K562 (cell line): ENCODE measurements at regions not wholly inside any gene's neighbourhood (a gene's known extent, or its start where the extent isn't known, plus 50 kb on each side); places are given as distances from the start of the nearest gene placed in this dataset.

Experiments used
- BCLAF1 ChIP-seq, 2 experiments: fragments of 450-650 bp in 1 of 2; IDR thresholded peaks; 2 replicates each; pipeline ENCODE4 v1.6.1; 2011 to 2017; ENCODE audit warnings: low read depth in 2 of 2, antibody characterized with exemption in 1 of 2, borderline replicate concordance in 1 of 2, low read length in 1 of 2, mild to moderate bottlenecking in 1 of 2, mixed read lengths in 1 of 2; ENCODE audit not compliant: control insufficient read depth in 1 of 2
- CEBPG ChIP-seq, 3 experiments: fragments of 200-800 bp in 1 of 3; sonication (Bioruptor generic) in 1 of 3; sonication (generic) in 1 of 3; formaldehyde crosslinking in 1 of 3; IDR thresholded peaks in 2 of 3; conservative IDR thresholded peaks in 1 of 3; 2 replicates each; pipeline versions ENCODE4 v1.6.1 to v1.8.0; 2016 to 2022; ENCODE audit warnings: missing compliant biosample characterization in 2 of 3, missing genetic modification characterization in 2 of 3, mild to moderate bottlenecking in 1 of 3, missing genetic modification reagents in 1 of 3
- CXXC5 ChIP-seq: fragments of 250-450 bp; sonication (Bioruptor Pico); IDR thresholded peaks from 2 replicates; pipeline ENCODE4 v1.8.0; 2022; ENCODE audit warnings: inconsistent platforms, mild to moderate bottlenecking, moderate library complexity
- ELF1 ChIP-seq: fragments of 200-800 bp; sonication (Bioruptor generic); IDR thresholded peaks from 2 replicates; pipeline ENCODE4 v1.6.1; 2016; ENCODE audit warnings: missing genetic modification characterization, missing compliant biosample characterization
- ETV1 ChIP-seq: fragments of 450-650 bp; conservative IDR thresholded peaks from 2 replicates; pipeline ENCODE4 v1.6.1; 2016; ENCODE audit warnings: missing genetic modification characterization, control low read depth, low read depth, missing compliant biosample characterization
- GTF2F1 ChIP-seq: IDR thresholded peaks from 2 replicates; pipeline ENCODE4 v1.6.1; 2011; ENCODE audit warnings: low read depth, low read length, improper control_type of control experiment
- NR2C2 ChIP-seq, 2 experiments: fragments of 200-800 bp in 1 of 2; sonication (Bioruptor generic) in 1 of 2; sonication (generic) in 1 of 2; formaldehyde crosslinking in 1 of 2; IDR thresholded peaks; 2 replicates each; pipeline versions ENCODE4 v1.6.1 to v1.8.0; 2016 to 2022; ENCODE audit warnings: mild to moderate bottlenecking in 1 of 2, missing compliant biosample characterization in 1 of 2, missing genetic modification characterization in 1 of 2, missing genetic modification reagents in 1 of 2
- RBM15 ChIP-seq: fragments of 200-400 bp; formaldehyde crosslinking; IDR thresholded peaks from 2 replicates; pipeline ENCODE4 v1.6.1; 2018; ENCODE audit warnings: mild to moderate bottlenecking, low read length, moderate library complexity; ENCODE audit not compliant: insufficient read depth
- SIN3B ChIP-seq: fragments of 450-650 bp; IDR thresholded peaks from 2 replicates; pipeline ENCODE4 v1.6.1; 2017; ENCODE audit warnings: low read depth, mild to moderate bottlenecking, moderate library complexity
- TBL1XR1 ChIP-seq, 2 experiments: IDR thresholded peaks; 2 replicates each; pipeline ENCODE4 v1.6.1; 2012; ENCODE audit warnings: improper control_type of control experiment in 2 of 2, low read length in 2 of 2, mild to moderate bottlenecking in 1 of 2
- TFAP4 ChIP-seq: sonication (generic); formaldehyde crosslinking; IDR thresholded peaks from 2 replicates; pipeline ENCODE4 v1.8.0; 2022; ENCODE audit warnings: missing genetic modification reagents, mild to moderate bottlenecking, moderate library complexity, borderline replicate concordance
- TSC22D4 ChIP-seq: fragments of 450-650 bp; IDR thresholded peaks from 2 replicates; pipeline ENCODE4 v1.6.1; 2016; ENCODE audit warnings: missing genetic modification characterization, missing biosample characterization, control low read depth
- U2AF1 ChIP-seq: fragments of 200-400 bp; formaldehyde crosslinking; optimal IDR thresholded peaks from 2 replicates; pipeline ENCODE3; 2017; ENCODE audit warnings: mild to moderate bottlenecking, low read depth, low read length, moderate library complexity
- ZNF263 ChIP-seq: sonication (generic); formaldehyde crosslinking; IDR thresholded peaks from 2 replicates; pipeline ENCODE4 v1.8.0; 2022; ENCODE audit warnings: mild to moderate bottlenecking, missing genetic modification reagents, borderline replicate concordance
- ZNF764 ChIP-seq: fragments of 250-450 bp; sonication (Bioruptor Pico); IDR thresholded peaks from 2 replicates; pipeline ENCODE4 v1.4.0; 2020; ENCODE audit warnings: low read depth, mild to moderate bottlenecking, moderate library complexity
- ZNF79 ChIP-seq: fragments of 250-450 bp; sonication (Bioruptor Pico); IDR thresholded peaks from 2 replicates; pipeline ENCODE4 v1.4.0; 2020; ENCODE audit warnings: low read depth, mild to moderate bottlenecking, moderate library complexity

- peak; percentile 44; the same call in 1 of the 2 replicates for TF ChIP-seq CEBPG (CRISPR knock-in tag; IDR thresholded peaks at IDR 0.05)
- no peak for TF ChIP-seq CEBPG (tag; conservative IDR thresholded peaks at IDR 0.05 in 1 of 2, IDR thresholded peaks at IDR 0.05 in 1 of 2)
- no peak for TF ChIP-seq TBL1XR1 (IDR thresholded peaks at IDR 0.05; ENCODE audit: low read length in 2 of 2)
- peak; percentile 41; the same call in 1 of the 2 replicates for TF ChIP-seq NR2C2 (CRISPR knock-in tag; IDR thresholded peaks at IDR 0.05)
- no peak for TF ChIP-seq NR2C2 (tag; IDR thresholded peaks at IDR 0.05)
- no peak for TF ChIP-seq ELF1 (tag)
- TF ChIP-seq BCLAF1 (IDR thresholded peaks at IDR 0.05; ENCODE audit: borderline replicate concordance in 1 of 2, control insufficient read depth in 1 of 2, low read depth in 2 of 2, low read length in 1 of 2): no peak
- TF ChIP-seq ETV1 (tag): no peak
- no peak for TF ChIP-seq RBM15
- no peak for TF ChIP-seq ZNF79 (CRISPR knock-in tag)
- TF ChIP-seq U2AF1: no peak
- TF ChIP-seq SIN3B: no peak
- no peak for TF ChIP-seq ZNF263 (CRISPR knock-in tag)
- no peak for TF ChIP-seq ZNF764 (CRISPR knock-in tag)
- TF ChIP-seq CXXC5 (CRISPR knock-in tag): 0 out of 2 replicates have a peak, but pooled peaks have one; percentile 13
- no peak for TF ChIP-seq GTF2F1
- no peak for TF ChIP-seq TSC22D4
- TF ChIP-seq TFAP4 (CRISPR knock-in tag): peak; percentile 15; the same call in 1 of the 2 replicates
Observed at GRCh38 chr22:22112533-22113294, 130.1 kb upstream of the TOP3B start (continued).
